NCI-H1694 (cell line): ENCODE measurements at regions not wholly inside any gene's neighbourhood (a gene's known extent, or its start where the extent isn't known, plus 50 kb on each side); places are given as distances from the start of the nearest gene placed in this dataset.
A peak's percentile ranks its signal among the peaks of the same experiment; 100 is the strongest.
"Not testable (repeated sequence)": the region's sequence is repeated elsewhere in the genome, so short reads cannot be mapped to it uniquely, and the experiment has no call there.

Source experiments
- DNase-seq: peaks from one replicate; lab custom pipeline; 2025; lab: John Stamatoyannopoulos, UW

DNA sequence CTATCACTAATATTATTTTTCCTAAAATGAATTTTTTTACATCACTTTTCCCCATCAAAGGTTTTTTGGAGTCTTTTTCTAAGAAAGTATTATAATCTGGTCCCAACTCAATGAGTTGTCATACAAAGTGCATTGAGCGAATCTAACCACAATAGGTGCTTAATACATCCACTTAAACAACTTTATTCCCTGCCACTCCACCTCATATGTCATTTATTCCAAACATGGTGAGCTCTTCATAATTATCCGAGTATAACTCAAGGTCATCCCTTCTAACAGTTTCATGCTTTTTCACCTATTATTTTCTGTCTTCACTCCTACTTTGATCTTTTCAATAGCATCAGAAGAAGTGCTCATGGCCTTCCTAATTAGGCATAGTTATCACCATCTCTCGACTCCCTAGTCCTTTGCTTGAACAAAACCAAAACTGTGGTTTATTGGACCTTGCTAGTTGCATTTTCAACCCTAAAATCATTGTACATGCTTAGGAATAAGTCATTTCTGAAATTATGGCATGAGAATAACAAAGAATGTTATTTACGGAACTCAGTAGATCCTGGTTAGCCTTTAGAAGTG, 754.7 kb upstream of the CTNND2 start:
- no peak for DNase-seq

DNA sequence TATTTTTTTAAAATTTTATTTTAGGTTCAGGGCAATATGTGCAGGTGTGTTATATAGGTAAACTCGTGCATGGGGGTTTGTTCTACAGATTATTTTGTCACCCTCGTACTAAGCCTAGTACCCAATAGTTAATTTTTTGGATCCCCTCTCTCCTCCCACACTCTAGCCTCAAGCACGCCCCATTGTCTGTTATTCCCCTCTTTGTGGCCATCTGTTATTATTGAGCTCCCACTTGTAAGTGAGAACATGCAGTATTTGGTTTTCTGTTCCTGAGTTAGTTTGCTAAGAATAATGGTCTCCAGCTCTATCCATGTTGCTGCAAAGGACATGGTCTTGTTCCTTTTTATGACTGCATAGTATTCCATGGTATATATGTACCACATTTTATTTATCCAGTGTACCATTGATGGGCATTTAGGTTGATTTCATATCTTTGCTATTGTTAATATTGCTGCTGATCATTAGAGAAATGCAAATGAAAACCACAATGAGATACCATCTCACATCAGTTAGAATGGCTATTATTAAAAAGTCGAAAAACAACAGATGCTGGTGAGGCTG, 753.7 kb upstream of the CTNND2 start:
- not testable (repeated sequence) for DNase-seq

DNA sequence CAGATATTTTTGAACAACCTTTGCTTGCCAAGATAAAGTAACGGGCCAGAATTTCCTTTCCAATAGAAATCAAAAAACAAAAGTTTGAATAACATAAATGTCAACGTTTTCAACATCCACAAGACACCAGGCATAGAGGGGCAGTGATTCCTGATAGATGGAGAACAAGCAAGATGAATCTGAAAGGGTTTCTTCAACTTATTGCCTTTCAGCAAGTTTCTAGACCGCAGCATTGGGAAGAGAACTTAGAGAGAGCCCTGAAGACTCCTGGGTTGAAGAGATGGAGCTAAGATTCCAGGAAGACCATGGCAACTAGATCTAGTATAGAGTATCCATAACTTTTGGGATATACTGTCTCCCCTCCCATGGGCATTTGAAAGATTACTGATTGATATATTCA, 751.4 kb upstream of the CTNND2 start:
- DNase-seq: no peak

DNA sequence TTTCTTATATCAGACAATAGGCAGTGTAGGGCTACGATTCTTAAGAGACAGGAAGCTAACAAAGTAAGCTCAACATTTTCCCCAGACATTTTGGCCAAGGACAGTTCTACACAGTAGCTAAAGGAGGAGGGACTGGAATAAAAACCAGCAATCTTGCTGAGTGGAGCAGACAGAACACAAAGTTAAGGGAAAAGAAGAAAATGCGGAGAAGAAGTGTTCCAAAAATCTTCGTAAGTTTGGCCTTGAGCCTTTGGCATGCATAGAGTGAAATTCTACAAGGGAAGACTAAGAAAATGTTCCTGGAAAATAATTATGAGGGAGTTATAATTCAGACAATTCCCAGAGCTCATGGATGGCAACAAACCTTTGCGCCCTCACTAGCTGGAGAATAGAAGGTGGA, 748.0 kb upstream of the CTNND2 start:
- no peak for DNase-seq

DNA sequence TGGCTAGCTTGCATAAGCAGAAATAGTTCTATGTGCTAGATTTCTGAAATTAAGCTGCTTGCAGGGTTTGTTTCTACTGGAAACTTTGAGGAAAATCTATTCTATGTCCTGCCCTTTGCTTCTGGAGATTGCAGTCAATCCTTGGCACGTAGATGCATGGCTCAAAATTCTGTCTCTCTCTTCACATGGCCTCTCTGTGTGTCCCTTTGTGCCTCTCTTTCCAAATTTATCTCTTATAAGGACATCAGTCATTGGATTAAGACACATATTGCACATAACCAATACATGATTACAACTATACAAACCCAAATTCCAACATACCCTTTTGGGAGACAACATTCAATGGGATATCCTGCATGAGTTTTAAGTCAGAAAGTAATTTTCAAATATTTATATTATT, 744.3 kb upstream of the CTNND2 start:
- DNase-seq: no peak

DNA sequence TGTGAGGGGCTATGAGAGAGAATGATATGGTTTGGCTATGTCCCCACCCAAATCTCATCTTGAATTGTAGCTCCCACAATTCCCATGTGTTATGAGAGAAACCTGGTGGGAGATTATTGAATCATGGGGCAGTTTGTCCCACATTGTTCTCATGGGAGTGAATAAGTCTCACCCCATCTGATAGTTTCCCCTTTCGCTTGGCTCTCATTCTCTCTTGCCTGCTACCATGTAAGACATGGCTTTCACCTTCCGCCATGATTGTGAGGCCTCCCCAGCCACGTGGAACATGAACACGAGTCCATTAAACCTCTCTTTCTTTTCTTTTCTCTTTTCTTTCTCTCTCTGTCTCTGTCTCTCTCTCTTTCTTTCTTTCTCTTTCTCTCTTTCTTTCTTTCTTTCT, 743.4 kb upstream of the CTNND2 start:
- DNase-seq: no peak

DNA sequence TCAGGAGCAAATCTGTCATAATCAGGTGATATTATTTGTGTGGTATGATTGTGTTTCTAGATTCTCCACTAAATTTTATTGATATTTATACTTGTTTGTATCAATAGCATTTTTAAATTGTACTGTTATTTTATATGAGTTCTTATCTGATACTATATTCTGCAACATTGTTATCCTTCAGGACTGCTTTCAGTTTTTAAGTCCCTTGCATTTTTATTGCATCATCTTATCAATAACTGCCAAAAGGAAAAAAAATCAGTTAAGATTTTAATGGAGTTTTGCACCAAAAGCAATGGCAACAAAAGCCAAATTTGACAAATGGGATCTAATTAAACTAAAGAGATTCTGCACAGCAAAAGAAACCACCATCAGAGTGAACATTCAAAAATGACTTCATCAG, 741.3 kb upstream of the CTNND2 start:
- DNase-seq: no peak

DNA sequence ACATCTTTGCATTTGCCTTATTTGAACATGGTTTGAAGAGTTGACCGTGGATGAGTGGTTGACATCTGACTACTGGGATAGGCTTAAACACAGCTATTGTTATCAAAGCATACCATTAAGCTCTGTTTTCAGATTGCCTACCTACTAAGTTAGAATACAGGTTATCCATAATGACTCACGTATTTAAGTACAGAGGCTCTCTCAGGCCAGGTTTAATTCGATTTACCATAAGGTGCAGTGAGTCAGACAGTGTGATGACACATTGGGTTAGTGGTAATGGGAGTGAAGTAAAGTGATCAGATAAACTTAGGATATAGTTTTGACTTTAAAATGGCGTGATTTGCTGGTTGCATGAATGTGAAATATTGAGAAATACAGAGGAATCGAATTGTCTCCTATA, 732.0 kb upstream of the CTNND2 start:
- DNase-seq: no peak

DNA sequence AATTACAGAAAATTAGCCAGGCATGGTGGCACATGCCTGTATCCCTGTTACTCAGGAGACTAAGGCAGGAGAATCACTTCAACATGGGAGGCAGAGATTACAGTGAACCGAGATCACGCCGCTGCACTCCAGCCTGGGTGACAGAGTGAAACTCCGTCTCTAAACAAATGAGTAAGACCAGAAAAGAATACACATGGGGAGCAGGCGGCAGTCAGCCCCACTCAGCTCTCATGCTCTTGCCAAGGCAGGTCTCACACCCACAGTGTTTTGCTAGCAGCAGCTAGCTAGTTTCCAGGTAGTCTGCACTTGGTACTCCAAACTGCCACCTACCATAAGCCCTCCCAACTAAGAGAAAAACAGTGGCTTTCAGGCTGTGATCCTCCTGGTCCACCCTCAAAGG, 722.3 kb upstream of the CTNND2 start:
- DNase-seq: no peak

DNA sequence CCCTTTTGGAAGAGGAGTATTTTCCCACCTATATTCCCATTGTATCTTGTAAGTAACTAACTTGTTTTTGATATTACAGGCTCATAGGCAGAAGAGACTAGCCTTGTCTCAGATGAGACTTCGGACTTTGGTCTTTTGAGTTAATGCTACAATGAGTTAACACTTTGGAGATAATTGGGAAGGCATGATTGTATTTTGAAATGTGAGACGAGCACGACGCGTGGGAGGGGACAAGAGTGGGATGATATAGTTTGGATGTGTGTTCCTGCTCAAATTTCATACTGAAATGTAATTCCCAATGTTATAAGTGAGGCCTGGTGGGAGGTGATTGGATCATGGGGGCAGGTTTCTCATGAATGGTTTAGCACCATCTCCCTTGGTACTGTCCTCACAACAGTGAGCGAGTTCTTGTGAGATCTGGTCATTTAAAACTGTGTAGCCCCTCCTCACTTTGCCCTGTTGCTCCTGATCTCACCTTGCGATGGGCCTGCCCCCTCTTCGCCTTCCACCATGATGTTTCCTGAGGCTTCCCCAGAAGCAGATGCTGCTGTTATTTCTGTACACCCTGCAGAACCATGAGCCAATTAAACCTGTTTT, 721.5 kb upstream of the CTNND2 start:
- DNase-seq: no peak

DNA sequence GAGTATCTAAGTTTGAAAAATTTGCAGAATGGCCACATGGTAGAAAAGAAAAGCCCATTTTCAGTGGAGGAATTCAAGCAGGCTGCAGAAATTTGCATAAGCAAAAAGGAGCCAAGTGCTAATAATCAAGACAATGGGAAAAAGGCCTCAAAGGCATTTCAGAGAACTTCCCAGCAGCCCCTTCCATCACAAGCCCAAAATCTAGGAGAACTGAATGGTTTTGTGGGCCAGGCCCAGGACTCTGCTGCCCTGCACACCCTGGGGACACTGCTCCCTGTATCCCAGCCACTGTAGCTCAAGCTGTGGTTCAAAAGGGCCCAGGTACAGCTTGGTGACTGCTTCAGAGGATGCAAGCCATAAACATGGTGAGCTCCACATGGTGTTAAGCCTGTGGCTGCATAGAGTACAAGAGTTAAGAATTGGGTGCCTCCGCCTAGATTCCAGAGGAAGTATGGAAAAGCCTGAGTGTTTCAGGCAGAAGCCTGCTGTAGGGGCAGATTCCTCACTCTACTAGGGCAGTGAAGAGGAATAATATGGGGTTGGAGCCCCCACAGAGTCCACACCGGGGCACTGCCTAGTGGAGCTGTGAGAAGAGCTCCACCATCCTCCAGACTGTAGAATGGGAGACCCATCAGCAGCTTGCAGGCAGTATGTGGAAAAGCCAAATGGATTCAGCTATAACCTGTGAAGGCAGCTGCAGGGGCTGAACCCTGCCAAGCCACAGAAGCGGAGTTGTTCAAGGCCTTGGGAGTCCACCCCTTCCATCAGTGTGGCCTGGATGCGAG, 720.7 kb upstream of the CTNND2 start:
- no peak for DNase-seq

DNA sequence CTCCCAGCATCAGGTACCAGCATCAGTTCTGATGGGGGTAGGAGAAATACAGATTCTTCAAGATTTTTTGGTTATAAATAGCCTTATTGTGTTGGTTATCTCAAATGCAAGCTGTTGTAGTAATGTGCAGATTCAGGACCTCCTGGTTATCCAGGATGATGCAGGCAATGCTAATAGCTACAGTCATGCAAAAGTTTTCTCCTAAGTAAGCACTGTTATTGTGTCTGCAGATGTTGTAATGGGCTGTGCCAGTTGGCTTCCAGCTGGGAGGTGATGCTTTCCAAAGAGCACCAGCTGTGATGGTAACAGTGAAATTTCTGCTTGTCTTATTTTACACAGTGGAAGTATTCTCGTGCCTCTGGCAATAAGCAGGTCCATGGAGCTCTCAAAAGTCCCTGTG, 719.2 kb upstream of the CTNND2 start:
- DNase-seq: no peak

DNA sequence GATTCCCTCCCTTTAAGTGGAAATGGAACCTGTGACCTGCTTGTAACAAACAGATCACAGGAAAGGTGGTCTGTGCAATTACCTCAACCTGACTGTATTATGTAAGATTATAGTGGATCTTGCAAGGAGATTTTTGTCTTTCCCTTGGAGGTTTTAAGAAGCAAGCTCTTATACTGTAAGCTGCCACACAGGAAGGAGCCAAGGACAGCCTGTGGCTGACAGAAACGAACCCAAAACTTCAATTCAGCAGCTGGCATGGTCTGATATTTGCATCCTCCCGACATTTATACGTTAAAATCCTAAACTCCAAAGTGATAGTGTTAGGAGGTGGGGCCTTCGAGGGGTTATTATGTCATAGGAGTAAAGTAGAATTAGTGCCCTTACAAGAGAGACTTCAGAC, 711.8 kb upstream of the CTNND2 start:
- no peak for DNase-seq

DNA sequence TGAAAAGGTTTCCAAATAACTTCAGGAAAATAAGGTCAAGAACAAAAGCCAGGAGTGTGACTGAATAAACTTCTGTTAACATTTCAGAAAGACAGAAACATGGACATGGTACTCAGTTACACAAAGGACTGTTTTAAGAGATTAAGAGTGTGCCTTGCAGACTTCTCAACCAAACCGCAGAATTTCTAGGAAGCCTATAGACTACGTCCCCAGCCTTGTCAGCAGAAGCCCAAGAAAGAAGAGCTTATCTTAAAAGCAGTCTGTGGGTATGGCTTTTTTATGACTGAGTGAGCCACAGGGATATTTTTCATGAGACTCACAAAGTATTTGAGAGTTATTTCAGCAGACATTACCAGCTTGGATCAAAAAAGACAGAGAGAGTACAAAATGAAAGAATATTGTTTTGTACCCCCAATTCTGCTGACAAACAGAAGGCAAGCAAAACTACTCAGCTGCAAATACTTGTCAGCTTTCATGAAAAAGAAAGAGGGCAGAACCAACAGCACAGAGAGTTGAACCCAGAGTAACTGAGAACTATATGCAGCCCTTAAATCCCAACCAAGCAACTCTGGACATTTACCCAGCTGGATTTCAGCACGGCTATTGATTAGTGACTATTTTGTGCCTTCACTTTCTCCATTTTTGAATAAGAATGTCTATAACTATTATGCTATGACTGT, 711.0 kb upstream of the CTNND2 start:
- DNase-seq: no peak

DNA sequence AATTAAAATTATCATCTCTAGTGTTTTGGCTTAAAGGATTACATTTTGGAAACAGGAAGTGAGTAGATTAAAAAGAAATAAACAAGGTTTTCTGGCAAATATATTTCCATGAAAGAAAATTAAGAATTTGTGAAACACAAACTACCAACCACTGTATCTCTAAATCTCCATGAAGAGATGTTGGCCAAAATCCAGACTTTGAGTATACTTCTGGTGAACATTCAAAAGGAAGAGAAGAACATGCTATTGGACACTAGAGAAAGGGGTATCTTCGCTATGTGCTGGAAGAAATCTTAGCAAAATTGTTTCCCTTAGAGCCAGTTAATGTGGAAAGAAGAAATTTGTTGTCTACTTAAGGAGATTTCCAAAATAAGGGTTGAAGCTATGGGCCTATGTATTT, 710.4 kb upstream of the CTNND2 start:
- DNase-seq: no peak

DNA sequence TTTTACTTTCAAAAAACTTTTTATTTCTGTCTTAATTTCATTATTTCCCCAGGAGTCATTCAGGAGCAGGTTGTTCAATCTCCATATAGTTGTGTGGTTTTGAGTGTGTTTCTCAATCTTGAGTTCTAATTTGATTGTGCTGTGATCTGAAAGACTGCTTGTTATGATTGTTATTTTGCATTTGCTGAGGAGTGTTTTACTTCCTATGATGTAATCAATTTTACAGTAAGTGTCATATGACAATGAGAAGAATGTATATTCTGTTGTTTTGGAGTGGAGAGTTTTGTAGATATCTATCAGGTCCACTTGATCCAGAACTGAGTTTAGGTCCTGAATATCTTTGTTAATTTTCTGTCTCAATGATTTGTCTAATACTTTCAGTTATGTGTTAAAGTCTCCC, 706.9 kb upstream of the CTNND2 start:
- DNase-seq: no peak

DNA sequence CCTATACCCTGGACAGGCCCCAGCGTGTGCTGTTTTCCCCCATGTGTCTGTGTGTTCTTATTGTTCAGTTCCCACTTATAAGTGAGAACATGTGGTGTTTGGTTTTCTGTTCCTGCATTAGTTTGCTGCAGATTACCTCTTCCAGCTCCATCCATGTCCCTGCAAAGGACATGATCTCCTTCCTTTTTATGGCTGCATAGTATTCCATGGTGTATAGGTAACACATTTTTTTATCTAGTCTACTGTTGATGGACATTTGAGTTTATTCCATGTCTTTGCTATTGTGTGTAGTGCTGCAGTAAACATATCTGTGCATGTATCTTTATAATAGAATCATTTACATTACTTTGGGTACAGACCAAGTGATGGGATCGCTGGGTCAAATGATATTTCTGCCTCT, 703.6 kb upstream of the CTNND2 start:
- not testable (repeated sequence) for DNase-seq

DNA sequence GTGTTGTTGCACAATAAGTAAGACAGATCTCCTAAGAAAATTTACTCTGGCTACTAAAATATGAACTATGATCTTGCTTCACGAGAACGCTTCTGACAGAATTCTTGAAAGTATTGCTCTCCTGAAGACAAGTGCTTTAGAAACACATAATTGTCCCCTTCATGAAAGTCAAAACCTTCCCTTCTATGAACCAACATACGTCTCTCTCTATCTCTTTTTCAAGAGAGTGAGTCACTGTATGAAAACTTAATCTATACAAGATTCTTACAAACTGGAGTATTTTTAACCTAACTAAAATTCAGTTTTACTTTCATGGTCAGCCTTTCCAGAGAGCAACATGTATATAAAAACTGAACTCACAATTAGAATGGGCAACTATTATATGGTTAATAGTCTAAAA, 688.0 kb upstream of the CTNND2 start:
- no peak for DNase-seq

DNA sequence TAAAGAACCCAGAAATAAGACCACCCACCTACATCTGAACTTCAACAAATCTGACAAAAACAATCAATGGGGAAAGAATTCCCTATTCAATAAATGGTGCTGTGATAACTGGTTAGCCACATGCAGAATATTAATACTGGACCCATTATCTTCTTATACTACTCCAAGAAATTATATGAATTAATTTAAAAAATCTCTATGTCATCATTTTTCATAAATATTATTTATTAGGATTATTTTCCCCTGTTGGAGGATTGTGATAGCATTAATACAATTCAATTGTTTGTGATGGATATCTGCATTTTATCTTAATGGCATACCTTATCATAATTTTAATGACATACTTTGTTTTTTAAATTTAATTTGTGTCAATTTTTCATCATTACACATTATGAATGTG, 682.2 kb upstream of the CTNND2 start:
- no peak for DNase-seq

DNA sequence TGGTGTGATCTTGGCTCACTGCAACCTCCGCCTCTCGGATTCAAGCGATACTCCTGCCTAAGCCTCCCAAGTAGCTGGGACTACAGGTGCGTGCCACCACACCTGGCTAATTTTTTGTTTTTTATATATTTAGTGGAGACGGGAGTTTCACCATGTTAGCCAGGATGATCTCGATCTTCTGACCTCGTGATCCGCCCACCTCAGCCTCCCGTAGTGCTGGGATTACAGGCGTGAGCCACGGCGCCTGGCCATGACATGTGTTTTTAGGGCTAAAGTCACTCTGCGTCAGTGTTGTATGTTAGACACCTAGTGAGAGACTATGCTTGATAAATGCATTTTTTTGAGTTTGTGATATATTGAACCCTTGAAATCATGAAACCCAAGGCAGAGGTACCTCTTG, 674.6 kb upstream of the CTNND2 start:
- DNase-seq: not testable (repeated sequence)

DNA sequence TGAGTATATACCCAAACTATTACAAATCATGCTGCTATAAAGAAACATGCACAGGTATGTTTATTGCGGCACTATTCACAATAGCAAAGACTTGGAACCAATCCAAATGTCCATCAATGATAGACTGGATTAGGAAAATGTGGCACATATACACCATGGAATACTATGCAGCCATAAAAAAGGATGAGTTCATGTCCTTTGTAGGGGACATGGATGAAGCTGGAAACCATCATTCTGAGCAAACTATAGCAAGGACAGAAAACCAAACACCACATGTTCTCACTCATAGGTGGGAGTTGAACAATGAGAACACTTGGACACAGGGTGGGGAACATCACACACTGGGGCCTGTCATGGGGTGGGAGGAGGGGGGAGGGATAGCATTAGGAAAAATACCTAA, 672.7 kb upstream of the CTNND2 start:
- not testable (repeated sequence) for DNase-seq

DNA sequence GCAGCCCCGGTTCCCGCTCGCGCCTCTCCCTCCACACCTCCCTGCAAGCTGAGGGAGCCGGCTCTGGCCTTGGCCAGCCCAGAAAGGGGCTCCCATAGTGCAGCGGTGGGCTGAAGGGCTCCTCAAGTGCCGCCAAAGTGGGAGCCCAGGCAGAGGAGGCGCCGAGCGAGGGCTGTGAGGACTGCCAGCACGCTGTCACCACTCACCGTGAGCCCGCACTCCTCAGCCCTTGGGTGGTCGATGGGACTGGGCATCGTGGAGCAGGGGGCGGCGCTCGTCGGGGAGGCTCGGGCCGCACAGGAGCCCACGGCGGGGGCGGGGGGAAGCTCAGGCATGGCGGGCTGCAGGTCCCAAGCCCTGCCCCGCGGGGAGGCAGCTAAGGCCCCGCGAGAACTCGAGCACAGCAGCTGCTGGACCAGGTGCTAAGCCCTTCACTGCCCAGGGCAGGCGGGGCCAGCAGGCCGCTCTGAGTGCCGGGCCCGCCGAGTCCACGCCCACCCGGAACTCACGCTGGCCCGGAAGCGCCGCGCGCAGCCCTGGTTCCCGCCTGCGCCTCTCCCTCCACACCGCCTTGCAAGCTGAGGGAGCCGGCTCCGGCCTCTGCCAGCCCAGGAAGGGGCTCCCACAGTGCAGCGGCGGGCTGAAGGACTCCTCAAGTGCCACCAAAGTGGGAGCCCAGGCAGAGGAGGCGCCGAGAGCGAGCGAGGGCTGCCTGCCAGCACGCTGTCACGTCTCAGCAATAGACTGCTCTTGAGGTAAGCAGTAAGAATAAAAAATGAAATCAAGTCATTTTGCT, 670.2 kb upstream of the CTNND2 start:
- peak; percentile 69 for DNase-seq
